ENCODE measurements at regions not wholly inside any gene's neighbourhood (a gene's known extent, or its start where the extent isn't known, plus 50 kb on each side); places are given as distances from the start of the nearest gene placed in this dataset.
A peak's percentile ranks its signal among the peaks of the same experiment; 100 is the strongest.
"Not testable (repeated sequence)": the region's sequence is repeated elsewhere in the genome, so short reads cannot be mapped to it uniquely, and the experiment has no call there.

DNA sequence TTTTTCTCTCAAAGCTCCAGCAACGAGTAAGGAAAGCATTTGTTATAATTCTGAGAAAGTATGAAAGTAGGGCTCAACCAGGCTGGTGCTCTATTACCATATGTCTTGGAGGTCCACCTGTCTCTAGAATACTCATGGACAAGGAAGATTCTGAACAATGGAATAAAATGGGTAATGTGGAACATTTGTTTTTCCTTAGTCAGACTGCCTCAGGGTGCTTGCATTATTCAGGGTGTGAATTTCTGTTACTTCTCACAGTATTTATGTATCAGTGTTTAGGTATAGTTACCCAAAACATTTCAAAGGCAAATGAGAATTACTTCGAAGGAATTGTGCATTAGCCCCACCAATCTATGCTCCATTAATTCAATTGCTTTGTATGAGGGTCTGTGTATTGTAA is 586.2 kb upstream of the CITED2 start:
- DNase-seq: no peak

DNA sequence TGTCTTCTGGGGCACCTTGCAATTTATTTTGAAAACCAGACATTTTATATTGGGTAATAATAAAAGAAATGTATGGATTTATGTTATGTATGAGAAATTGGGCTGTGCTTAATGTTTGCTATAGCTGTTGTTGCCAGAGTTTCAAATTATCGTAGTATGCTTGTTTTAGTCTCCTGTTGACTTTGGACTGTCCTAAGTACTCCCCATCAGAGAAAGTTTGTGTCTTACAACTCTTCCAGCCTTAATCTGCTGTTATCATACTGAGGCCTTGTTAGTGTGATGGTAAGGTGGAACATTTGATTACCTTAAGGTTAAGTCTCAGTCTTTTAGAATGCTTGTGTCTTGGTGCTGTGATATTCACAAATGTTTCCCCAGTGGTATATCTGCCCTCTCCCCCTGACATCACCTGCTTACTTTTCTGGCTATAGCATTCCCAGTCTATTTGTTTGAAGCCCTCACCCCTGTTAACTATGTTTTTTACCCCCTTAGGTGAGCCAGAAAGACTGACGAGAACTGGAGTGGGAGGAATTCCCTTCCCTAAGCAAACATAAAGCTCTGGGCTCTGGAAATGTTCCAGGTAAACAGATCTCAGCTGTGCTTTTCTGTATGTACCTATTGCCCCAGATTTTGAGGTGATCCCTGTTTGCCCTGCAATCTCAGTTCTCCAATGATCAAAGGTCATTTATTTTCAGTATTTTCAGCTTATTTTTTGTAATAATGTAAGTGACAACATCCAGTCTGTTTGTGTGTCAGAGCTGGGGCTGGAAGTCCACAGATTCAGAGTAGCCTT is 581.1 kb upstream of the CITED2 start:
- DNase-seq: peak; percentile 51

DNA sequence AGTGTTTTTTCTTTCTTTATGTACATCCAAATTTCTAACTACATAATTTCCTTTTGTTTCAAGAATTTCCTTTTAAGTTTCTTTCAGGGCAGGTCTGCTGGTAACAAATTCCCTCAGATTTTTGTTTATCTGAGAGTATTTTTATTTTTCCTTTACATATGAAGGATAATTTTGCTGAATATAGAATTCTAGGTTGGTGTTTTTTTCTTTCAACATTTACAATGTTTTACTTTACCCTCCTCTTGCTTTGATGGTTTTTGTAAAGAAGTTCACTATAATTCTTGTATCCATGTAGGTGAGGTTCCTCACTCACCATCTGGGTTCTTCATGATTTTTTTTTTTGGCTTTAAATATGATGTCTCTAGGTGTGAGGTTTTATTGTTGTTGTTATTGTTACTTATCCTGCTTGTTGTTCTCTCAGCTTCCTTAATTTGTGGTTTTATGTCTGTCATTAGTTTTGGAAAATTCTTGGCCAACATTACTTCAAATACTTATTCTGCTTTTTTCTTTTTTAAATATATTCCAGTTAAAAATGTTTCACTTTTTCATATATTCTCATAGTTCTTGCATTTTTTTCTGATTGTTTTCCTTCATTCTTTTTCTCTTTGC is 580.1 kb upstream of the CITED2 start:
- DNase-seq: no peak

DNA sequence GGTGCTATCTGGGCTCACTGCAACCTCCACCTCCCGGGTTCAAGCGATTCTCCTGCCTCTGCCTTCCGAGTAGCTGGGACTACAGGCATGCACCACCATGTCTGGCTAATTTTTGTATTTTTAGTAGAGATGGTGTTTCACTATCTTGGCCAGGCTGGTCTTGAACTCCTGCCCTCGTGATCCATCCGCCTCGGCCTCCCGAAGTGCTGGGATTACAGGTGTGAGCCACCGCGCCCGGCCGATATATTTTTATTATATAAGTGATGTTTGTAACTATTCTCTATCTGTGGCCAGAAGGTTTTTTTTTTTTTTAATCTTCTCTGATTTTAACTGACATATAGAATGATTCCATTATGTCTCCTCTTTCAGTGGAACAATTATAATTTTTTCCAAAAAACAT is 579.3 kb upstream of the CITED2 start:
- DNase-seq: not testable (repeated sequence)

DNA sequence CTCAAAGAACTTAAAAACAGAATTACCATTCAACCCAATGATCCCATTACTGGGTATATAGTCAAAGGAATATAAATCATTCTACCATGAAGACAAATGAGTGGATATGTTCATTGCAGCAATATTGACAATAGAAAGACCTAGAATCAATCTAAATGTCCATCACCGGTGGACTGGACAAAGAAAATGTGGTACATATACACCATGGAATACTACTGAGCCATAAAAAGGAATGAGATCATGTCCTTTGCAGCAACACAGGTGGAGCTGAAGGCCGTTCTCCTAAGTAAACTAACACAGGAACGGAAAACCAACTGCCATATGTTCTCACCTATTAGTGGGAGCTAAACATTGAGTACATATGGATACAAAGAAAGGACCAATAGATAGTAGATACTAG is 576.7 kb upstream of the CITED2 start:
- DNase-seq: no peak

DNA sequence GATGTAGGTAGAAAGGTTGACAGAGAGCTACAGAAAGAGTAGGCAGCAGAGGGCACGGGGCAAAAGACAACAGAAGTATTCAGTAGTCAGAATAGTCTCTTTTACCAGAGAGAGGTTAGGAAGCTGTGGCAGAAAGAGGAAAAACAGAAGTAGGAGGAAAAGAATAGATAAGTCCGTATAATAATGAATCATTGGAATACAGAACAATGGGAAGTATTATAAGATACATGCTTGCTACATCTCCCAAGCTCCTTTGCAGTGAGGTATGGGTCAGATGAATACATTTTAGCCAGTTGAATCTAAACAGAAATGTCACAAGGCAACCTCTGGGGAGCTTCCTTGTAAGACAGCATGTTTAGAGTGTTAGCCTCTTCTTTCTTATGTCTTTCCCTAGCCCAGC is 570.5 kb upstream of the CITED2 start:
- no peak for DNase-seq

DNA sequence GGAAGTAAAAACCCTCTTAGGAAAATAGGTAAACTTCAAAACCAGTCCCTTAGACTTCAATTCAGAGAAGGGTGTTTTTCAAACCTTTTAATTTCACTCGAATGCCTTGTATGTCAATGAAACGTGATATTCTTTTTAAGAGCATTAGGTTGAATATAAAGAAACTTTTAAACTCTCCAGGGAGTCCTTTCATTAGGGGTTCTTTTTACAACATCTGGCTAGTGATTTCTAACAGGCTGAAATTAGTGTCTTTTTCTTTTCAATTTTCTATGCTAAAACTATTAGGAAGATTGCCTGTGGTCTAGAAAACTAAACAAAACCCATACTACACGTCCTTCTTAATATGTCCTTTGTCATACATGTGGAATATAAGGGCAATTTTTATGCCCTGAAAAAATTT is 569.7 kb upstream of the CITED2 start:
- no peak for DNase-seq

DNA sequence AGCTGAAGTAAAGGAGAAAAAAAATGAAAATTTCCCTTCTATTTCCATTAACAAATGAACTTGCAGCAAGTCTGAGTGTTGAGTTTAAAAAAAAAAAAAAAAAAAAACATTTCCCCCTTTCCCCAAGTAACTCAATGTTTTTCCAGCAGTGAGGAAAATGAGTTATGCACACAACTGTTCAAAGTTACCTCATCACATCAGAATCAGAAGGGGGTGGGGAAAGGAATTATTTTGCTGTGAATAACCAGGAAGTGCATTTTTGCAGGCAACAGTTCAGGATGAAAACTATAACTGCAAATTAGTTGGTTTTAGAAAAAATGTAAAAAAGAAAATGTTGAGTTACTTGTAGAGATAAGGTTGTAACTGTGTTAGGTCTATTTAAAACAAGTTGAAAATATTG is 568.9 kb upstream of the CITED2 start:
- DNase-seq: no peak

DNA sequence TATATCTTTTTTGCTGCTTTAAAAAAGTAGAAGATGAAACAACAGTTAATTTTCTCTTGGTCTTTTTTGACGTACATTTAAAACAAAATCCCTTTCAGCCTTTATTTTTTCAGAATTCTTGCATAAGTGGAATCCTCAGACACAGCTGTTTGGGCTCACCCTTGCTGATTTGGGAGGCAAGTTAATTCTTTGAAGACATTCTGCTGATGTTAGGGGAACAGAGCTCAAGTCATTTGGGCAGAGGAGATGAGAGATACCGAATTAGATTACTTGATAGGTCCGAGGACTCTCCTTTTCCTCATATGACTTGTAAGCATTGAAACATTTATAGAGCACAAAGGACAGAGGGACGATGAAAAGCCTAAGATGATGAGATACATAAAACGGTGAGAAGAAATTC is 567.9 kb upstream of the CITED2 start:
- DNase-seq: no peak

DNA sequence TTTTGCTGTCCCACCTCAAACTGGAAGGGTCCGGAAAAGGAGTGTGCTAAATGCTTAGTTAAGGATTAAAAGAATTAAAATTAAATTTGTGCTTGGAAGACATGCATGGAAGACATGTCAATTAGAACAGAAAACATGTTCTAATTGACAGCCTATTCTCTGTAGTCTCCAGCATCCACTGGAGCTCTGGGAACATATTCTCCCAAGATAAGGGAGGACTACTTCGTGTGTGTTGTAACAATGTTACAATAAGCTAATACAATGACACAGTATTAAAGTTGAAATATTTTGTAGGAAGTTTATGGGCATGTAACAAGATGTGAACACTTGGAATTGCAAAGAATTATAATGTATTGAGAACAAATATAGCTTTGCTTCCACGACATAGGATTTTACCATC is 567.4 kb upstream of the CITED2 start:
- no peak for DNase-seq

DNA sequence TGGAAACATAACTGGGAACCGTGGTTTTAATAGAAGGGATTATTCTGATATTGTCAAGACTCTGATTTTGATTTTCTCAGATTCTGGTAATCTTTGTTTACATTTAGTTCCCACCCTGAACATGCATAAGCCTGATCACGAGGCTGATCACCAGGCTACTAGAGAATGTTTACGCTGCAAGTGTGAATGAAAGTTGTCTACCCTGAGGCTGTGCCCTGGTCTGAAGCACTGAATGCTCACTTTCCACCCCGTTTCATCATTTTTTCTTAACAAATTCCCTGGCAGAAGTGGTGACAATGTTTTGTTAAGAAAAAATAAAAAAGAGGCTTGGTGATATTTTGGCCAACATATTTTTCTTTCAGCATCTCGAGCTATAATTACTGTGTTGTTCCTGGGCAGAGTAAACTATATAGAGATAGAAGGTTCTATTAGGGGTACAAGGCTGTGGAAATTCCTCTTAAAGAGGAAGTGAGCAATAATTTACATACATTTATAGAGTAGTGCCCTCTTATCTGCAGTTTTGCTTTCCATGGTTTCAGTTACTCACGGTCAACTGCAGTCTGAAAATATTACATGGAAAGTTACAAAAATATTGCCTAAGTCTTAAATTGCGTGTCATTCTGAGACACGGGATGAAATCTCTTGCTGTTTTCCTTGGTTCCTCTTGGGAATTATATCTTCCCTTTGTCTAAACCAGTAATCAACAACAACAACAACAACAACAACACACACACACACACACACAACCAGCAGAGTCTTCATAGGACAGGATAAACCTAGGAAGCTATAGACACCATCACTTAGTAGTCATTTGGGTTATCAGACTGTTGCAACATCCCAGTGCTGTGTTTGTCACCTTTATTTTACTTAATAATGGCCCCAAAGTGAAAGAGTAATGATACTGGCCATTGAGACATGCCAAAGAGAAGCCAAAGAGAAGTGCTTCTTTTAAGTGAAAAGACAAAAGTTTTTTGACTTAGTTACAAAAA is 566.6 kb upstream of the CITED2 start:
- no peak for DNase-seq

DNA sequence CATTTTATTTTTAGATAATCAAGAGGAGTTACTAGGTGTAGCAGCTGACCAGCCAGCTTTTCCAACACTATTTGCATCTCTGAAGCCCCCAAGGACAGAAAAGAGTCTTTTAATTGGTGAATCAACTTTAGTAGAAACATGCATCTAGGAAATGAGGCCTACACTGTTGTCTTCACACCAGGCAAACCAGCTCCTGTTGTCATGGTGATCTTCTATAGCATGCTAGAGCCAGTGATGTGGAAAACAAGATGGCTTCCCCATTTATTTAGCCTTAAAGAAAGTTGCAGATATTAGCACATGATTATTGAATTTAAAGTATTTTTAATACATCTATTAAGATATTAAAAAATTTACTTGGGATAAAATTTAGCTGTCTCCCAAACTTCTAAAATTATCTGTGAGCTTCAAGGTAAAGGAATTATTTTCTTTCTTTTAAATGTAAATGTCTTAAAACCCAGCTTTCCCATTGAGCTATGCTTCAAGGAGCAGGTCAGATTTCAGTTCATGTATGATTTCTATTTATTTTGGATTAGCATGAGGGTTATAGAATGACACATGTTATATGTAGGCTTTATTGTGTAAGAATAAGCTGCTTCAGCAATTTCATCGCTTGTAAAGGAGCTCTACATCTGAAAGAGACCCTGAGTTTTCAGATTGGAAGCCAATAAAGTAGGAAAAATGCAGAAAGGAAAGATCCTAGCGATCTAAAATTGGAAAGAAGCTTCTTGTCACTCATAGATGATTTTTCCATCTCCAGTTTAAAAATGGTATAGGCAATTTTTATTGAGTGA is 564.9 kb upstream of the CITED2 start:
- no peak for DNase-seq

DNA sequence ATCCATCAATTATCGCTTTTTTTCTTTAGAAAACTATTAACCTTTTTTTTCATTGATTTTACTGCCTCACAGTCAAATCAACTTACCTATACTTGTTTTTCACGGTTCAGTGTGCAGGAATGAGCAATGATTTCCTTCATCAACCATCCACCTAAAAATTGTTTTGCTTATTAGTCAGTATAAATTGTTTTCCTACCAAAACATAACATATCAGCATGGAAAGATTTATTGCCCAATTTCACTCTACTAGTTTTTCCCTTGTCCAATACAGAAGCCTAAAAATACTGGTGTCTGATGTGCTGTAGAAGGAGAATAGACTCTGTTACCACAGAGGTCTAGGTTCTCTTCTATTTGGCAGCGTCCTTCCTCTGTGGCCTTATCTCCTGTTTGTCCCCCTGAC is 558.2 kb upstream of the CITED2 start:
- no peak for DNase-seq

DNA sequence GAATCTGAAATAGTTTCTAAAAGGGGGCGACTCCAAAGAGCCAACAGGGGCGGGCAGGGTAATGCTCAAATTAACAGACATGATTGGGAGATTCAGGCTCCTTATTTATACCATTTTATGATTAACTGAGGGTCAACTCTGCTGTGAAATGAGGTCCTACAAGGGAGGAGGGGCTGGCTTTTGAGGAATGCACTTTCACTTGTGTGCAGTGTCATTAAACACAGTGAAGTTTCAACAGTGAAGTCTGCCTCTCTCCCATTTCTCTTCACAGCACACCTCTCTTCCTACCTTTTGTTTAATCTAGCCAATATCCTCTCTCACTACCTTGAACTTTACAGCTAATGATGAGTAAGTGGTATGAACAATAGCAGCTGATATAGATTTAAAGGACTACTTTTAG is 557.3 kb upstream of the CITED2 start:
- DNase-seq: no peak

DNA sequence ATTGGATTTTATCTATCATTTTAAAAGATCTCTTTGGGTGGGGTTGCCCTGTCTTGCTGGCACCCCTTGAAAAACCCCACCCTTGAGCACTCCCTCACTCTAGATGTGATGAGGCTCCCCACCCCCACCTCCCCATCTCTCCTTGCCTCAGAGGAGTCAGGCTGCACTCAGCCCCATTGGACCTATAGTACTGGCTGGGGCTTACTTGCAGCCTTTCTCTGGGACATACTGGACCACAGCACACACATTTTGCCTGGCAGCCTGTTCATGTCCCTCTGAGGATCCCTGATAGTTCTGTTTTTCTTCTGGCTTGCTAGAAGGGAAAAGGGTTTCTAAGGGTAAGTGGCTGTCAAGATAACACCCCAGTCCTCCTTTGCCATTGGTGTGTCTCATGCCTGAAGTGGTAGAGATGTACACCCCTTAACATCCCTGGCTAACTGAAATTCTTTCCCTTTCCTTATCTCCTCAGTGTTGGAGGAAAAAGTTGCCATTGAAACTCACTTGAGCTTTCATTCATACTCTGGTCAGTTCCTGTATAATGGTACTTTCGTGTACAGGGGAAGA is 553.4 kb upstream of the CITED2 start:
- DNase-seq: no peak

DNA sequence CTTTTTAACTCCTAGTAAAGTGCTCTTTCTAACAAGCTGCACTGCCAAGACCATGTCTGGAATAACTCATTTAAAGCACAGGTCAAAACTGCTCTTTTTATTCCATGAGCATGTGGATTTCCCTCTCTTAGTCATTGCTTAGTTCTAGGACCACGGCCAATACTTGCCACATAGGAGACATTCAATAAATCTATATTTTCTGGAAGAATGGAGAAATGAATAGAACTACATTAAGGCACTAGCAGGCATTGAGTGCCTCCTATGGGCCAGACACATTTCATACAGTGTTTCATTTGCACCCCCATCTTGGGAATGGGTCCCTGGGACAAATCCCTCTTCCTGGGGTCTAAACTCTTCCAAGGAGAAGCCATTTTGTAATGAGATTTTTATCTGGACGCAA is 552.8 kb upstream of the CITED2 start:
- no peak for DNase-seq

DNA sequence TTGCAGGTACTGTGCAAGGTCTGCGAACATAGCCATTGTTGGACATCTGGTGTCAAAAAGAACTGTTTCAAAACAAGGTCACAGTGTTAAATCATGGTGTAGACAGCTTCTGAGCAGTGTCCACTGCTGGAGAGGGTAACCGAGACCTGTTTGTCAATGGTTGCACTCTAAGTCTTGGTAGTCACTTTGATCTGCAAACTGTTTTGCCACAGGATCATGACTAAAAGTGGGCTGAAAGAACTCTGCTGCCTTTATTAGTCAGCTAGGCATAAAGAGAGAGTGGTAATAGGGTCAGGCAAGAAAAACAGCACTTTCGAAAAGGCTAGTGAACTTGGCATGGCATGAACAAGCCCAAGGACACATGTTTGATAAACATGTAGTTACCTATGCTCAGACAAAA is 552.3 kb upstream of the CITED2 start:
- no peak for DNase-seq

DNA sequence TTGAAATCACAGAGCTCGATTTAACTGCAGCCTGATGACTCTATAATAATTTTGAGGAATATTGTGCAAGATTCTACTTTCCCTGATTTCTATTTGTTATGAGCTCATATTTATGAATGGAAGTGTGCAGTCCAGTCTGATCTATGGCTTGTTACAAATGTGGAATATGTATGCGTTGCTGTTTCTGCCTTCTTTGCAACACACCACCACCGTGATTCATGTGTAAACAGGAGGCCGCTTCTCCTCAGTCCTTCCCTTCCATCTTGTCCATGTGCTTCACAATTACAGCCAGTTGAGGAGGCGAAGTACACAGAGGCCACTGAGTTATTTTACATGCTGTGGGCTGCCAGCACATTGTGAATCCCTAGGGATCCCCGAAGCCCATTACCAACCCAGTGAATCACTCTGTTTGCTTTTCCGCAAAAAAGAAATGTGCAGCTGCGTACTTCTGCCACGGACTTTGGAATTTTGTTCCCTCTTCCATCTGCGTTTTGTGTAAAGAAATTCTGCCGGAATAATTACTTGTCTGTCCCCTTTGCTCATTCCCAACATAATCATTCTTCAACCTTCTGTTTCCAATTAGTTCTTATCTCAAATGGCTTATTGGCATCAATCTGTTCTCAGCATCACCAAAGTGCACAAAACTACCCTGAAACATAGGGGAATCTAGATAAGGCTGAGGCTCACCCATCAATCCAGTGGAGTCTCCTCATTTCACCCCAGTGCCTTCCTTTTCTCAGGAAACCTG is 551.6 kb upstream of the CITED2 start:
- DNase-seq: no peak

DNA sequence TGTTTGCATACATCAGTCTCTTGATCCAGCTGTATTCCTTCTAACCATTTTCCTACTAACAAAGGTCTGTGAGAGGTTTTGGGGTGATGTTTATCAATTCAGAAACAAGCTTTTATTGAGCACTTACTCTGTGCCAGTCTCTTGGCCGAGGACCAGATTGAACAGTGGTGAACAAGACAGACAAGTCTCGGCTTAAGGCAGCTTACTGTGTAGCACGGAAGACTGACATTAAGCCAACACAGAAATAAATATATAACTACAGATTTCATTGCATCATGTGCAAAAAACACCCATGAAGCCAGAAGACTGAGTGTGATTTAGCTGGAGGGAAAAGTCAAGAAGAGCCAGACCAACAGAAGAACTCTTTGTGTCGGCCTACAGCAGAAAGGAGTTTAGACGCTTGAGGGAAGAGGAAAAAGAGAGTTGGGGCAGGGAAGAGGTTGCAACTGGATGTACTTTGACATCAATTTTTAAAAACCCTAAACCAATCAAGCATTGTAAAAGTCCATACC is 549.6 kb upstream of the CITED2 start:
- DNase-seq: no peak

DNA sequence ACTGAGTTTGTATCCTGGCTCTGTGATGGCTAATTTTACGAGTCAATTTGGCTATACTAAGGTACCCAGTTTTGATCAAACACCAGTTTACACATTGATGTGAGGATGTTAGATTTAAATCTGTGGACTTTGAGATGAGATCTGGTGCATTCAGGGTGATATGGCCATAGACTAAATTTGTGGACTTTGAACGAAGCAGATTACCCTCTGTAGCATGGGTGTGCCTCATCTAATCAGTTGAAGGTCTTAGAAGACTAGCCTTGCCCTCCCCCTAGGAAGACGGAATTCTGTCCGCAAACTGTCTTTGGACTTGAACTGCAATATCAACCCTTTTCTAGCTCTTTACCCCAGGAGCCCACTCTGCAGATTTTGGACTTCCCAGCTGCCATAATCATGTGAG is 547.8 kb upstream of the CITED2 start:
- DNase-seq: no peak

DNA sequence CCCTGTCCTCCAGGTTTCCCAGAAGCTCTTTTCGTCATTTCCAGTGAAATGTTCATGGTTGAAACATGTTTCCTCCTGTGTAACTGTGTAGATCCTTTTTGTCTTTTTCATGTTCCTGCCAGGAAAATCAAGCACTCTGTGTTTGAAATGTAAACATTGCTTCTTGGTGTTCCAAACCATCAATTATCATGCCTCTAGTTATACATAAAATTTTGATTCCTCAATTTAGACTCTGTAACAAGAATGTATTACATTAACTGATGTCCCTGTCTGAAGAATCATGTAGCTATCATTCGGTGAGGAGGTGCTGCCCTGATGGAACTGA is 546.3 kb upstream of the CITED2 start:
- DNase-seq: no peak

Data from NCI-H345 (cell line).